HCEC 1CT (cell line): ENCODE measurements at regions not wholly inside any gene's neighbourhood (a gene's known extent, or its start where the extent isn't known, plus 50 kb on each side); places are given as distances from the start of the nearest gene placed in this dataset.
"Not testable (repeated sequence)": the region's sequence is repeated elsewhere in the genome, so short reads cannot be mapped to it uniquely, and the experiment has no call there.

ENCODE experiments used
- DNase-seq: peaks from one replicate; pipeline ENCODE4 v3.0.0-alpha.2; 2017

DNA sequence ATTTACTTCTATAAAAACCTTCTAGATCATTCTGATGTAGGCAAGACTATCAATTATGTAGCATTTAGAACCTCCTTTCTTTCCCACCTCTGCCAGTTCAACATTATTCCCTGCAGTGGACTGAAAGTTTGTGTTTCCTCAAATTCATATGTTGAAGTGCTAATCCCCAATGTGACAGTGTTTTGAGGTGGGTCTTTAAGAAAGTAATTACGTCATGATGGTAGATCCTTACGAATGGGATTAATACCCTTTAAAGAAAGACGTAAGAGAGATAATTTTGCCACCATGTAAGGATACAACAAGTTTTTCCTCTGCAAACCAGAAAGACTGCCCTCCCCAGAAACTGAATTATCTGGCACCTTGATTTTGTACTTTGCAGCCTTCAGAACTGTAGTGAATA is 1489.7 kb upstream of the SEL1L start:
- no peak for DNase-seq

DNA sequence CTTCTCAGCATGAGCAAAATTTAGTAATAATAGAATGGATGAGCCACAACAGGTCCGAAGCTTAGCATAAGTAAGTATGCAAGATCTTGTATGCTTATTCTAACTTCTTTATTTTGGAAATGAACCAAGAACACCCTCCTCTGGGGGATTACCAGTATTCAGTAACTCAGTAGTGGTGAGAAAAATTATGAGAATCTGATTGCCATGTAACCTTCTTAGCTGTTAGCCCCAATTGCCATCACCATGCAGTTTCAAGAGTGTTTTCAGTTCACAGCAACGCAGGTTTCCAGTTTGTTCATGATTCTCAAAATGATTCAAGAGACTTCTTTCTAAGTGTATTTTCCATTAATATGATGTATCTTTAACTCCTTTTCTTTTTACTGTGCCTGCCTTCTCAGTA is 1507.6 kb upstream of the SEL1L start:
- DNase-seq: no peak

DNA sequence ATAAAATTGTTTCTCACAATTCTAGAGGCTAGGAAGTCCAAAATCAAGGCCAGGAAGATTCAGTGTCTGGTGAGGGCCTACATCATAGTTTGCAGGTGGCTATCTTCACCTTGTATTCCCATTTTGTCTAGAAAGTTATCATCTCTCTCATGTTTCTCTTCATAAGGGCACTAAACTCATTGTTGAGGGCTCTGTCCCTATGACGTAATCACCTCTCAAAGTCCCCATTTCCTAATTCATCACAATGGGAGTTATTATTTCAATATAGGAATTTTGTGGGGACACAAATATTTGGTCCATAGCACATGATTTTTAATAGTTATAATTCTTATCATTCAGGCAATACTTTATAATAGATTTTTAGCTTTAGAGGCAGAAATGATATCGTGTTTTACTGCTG is 1509.2 kb upstream of the SEL1L start:
- DNase-seq: no peak

DNA sequence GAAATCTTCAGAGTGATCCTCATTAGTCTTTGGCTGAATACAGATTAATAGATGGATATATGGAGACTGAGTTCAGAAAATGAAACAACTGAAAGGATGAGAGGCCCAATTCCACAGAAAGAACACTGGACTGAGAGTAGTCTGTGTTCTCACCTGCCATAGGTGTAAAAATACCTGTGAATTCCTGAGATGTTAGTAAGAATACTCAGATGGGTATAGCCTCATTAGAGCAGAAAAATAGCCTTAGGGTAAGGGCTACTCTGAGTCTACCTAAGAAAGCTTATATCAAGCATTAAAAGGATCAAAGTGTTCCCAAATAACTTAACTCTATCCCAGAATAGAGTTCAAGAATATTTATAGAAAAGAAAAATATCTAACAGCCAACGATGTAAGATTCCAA is 1510.3 kb upstream of the SEL1L start:
- no peak for DNase-seq

DNA sequence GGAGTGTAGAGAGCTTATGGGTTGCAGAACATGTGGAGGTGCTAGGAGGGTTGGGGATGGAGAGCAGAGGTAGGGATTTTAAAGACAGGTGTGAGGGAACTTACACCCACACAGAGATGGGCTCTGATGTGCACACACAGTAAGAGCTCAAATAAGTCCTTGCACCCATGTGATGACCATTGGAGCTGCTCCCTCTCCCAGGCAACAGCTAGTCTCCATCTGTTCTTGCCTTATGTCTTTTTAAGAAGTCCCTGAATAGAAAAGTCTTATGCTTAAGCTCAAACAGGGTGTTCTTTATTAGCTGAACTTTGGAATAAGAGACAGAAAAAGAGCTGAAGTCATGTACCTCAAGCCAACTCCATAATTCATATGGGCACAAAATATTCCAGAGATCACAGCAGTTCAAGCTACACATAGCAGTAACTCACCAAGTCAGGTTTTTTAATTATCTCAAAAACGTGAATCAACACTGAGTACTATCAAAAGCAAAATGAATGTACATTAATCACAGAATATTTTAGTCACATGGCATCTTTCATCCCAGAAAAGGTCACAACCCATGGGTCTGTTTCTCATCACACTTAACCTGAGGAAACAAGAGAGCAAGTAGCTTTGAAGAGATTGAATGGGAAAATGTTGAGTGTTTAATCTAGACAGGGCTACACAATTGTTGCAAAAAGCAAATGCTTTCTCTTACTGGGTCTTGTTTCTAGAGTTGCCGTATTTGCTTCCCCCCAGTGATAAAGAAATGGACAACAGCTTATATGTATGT is 1513.6 kb upstream of the SEL1L start:
- no peak for DNase-seq

DNA sequence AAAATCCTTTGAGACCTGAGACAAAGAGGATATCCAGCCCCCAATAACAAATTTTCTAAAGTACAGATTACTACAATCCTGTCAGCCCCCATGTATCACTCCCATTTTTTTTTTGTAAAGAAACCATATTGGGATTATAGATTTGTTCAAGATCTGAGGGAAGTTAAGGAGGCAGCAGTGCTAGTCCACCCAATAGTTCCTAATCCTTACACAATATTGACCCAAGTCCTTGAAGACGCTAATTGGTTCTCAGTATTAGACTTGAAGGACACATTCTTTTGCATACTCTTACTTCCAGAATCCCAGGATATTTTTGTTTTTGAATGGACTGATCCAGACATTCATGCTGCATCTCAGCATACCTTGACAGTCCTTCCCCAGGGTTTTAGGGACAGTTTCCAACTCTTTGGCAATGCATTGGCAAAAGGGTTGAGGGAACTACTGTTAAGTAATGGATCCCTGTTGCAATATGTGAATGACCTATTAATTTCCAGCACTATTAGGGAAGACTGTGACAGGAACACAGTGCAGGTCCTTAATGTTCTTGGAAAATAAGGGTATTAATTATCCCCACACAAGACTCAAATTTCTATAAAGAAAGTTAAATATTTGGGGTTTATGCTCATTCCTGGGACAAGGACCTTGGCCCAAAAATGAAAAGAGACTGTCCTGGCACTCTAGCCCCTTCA is 1519.5 kb upstream of the SEL1L start:
- no peak for DNase-seq

DNA sequence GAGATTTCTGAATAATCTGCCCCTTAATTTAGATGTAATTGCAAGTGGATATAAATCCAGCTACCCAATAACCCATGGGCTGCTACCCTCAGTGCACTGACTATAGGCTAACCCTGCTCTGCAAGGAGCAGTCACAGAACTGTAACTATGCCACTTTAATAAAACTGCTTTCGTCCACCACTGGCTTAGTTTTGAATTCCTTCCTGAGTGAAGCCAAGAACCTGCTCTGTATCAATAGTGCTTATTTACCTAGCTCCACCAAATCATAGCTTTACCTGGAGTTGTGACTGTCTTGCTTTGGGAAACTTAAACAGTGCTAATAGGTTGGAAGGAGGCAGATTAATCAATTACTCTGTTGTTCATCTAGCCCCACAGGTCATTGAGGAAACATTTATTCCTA is 1524.4 kb upstream of the SEL1L start:
- no peak for DNase-seq

DNA sequence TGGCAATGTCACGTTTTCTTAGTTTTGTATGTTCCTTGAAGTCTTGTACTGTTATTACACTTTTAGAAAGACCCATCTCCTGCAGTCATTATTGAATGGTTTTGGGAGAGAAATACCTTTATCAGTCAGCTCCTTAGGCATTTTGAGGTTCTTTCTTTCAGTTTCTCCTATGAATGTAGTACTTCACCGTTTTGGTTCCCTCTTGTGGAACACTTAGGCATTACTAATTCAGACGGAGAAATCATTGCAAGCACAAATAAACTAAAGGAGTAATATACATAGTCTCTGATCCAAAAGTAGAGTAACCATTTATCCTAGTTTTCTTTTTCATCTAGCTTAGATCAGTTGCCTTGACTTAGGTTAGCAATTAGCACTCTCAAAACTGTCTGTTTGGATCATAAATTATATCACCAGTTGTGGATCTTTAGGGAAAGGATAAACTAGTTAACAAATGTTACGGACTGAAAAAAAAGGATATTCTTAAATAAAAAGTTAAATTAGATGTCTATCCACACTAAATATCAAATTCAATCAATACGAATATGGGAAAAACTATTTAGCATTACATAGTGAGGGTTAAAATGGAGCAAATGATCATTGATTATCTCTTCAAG is 1538.3 kb upstream of the SEL1L start:
- peak; percentile 1 for DNase-seq

DNA sequence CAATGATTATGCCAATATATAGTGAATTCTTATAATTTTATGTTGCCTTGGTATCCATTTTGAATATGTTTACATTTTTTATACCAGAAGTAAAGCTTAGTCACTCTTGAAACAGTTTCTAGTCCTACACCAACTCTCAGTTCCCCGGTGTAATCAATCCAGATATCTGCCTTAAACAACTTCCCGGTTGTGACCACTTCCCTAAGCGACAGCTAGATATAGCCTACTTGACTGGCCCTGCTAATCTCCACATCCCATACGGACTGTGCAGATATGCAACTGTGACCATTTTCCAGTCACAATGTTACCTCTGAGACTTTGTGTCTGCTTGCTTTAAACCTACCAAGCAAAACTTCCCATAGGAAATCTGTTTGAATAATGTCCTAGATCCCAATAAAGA is 1551.5 kb upstream of the SEL1L start:
- DNase-seq: no peak

DNA sequence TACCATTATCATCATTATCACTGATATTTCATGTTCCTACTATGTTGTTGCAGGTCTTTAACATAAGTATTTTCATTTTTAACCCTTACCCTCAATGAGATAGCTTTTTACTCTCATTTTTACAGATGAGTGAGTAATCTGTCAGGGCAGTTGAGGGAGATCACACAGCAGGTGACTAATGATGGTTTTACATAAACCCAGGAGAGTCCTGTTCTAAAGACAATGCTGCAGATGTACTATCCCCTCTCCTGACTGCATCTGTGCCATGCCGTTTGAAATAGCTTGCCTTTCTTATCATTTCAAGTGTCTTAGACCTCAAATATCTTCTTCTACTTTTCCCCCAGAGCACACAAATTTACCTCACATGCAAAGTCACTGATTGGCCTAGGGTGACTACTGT is 1552.1 kb upstream of the SEL1L start:
- DNase-seq: no peak

DNA sequence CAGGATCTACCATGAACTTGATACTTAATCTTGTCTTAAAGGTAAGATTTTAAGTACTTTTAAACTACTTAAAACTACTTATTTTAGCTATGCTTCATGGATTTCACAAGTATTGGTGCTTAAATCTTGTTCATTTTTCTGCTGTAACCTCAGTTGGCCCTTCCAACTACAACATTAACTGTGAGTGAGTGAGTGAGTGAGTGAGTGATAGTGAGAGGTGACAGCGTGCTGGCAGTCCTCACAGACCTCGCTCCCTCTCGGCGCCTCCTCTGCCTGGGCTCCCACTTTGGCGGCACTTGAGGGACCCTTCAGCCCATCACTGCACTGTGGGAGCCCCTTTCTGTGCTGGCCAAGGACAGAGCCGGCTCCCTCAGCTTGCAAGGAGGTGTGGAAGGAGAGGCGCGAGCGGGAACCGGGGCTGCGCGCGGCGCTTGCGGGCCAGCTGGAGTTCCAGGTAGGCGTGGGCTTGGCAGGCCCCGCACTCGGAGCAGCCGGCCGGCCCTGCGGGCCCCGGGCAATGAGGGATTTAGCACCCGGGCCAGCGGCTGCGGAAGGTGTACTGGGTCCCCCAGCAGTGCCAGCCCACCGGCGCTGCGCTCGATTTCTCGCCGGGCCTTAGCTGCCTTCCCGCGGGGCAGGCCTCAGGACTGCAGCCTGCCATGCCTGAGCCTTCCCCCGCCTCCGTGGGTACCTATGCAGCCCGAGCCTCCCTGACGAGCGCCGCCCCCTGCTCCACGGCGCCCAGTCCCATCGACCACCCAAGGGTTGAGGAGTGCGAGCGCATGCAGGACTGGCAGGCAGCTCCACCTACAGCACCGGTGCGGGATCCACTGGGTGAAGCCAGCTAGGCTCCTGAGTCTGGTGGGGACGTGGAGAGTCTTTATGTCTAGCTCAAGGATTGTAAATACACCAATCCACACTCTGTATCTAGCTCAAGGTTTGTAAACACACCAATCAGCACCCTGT is 1558.6 kb upstream of the SEL1L start:
- not testable (repeated sequence) for DNase-seq

DNA sequence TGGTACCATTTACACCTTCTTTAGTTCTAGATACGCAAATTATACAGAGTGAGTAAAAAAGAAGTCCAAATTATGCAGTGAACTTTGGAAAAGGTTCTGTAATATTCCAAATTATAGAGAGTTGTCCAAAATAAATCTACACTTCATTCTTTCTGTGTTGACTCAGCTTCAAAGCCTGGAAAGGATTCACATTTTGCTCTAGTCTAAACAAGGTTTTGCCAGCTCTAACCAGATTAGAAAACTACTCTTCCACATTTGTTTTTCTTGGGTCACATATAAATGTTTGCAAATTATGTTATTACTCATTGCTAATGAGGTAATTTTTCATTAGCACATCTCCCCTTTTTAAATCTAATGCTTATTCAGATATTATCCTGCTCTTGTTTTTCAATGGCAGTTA is 1562.4 kb upstream of the SEL1L start:
- DNase-seq: no peak

DNA sequence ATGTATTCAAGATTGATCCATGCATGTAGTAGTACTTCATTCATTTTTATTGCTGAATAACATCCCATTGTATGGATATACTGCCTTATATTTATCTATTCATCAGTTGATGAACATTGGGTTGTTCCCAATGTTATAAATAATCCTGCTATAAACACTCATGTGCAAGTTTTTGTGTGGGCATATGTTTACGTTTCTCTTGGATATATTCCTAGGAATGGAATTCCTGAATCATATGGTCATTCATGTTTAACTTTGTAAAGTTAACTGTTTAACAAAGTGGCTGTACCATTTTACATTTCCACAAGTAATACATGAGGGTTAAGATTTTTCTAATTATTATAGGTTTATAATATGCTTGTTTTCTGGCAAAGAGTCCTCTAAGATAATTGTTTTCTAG is 1568.2 kb upstream of the SEL1L start:
- DNase-seq: no peak

DNA sequence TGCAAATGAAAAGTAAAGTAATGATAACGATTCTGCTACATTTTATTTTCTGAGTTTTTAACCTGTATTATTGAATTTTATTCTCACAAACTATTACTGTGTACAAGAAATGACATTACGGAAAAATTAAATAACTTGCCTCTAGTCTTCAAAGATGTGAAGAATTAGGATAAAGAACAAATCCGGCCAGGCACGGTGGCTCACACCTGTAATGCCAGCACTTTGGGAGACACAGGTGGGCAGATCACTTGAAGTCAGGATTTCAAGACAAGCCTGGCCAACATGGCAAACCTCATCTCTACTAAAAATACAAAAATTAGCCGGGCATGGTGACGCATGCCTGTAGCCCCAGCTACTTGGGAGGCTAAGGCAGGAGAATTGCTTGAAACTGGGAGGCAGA is 1584.4 kb upstream of the SEL1L start:
- DNase-seq: no peak

DNA sequence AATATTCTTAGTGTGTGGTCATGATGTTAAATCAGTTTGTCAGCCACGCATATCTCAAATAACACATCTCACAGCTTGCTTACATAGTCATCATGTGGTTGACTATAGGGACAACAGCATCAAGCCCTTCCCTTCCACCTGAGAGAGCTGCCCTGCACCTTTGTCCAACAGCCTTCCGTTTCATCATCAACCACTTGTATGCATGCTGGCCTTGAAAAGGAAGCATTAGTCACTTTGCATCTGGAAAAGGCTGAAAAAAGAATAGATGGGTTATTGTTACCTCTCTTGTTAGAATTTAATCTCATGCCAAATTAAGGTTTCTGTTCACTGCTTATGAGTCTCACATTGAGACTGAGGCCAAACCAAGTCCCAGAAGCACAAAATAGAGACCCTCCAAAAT is 1586.5 kb upstream of the SEL1L start:
- DNase-seq: no peak

DNA sequence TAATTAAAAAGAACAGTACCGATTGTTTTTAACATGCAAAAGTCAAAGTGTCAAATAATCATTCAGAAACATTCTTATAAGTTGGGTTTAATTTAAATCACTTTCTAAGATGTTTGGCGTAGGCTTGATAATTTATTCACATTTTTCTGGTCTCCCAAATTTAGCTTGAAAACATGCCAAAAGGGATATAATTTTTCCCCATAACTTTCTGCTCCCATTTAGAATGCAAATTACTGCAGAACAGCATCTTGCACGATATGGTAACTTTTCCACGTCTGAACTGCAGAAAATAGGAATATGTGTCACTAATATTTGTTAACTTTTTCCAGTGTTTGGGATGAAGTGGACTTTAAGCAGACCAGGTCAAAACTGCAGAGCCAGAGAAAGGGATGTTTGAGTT is 1592.4 kb upstream of the SEL1L start:
- DNase-seq: no peak

DNA sequence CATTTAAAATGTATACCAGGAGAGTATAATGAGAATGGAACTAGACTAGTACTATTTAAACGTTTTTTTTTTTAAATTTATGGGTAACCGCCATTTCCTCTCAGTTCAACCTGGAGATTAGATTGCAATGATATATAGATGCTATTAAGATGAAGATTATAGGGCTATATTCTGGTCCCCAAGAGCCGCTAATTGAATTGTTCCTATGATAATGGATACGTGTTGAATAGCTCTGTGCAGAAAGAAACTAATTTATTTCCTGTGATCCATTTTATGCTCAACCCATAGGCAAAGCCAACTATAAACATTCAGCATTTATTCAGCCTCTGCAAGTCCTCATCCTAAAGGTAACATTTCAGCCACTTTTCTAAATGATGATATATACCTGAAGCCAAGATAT is 1595.1 kb upstream of the SEL1L start:
- no peak for DNase-seq

DNA sequence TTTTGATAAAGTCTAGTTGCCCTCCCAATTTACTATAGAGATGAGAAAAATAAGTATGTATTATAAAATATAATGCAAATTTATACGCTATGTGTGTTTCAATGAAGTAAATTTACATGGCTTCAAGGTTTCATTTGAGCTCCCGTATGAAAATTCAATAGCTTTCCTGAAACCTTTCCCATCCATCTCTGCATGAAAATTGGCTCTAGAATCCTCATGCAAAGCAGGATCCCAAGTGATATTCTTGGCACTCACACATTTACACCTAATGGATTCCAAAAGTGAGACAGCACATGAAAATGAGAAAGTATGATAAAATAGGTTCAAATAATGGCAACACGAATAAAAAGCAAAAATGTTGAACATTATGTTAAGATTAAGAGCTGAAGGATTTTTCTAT is 1595.8 kb upstream of the SEL1L start:
- no peak for DNase-seq

DNA sequence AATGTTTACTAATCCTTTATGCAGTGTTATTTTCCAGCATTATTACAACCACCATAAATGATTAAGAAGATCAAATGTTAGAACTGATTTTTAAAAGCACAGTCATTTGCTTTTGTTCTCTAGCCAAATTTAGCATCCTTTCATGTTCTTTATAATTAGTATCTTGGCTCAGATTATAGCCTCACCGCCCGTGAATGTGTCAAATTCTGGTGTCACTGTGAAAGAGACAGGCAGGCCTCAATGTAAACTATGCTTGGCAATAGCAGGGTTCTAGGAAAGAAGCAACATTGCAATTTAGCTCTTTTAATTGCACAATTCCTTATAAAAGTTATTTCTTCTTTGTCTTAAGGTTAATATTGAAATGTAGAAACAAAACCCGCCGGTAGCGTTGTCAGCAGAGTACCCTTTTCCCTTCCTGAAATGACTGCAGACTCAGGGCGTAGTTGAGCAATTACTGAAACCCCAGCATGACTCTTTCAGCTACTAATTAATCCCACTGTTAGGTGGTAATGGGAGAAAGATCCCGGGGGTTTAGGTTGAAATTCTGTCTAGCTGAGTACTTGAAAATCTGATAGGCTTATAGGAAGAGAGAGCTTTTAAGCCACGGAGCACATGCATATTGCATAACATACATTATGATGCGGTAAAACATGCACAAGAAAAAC is 1600.5 kb upstream of the SEL1L start:
- no peak for DNase-seq

DNA sequence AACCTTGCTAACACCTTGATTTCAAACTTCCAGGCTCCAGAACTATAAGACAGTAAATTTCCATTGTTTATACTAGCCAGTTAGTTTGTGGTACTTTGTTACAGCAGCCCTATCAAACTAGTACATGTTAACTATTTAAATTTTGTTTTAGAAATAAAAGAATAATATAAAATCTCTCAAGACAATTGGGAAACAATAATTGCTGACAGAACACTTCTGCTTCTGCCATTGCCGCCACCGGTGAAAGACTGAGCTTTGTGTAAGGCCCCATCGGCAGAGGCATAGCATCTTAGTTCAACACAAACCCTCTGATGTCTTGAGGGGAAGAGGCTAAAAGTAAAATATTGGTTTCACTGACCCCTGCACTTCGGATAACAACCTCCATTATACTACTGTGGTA is 1607.1 kb upstream of the SEL1L start:
- DNase-seq: no peak

DNA sequence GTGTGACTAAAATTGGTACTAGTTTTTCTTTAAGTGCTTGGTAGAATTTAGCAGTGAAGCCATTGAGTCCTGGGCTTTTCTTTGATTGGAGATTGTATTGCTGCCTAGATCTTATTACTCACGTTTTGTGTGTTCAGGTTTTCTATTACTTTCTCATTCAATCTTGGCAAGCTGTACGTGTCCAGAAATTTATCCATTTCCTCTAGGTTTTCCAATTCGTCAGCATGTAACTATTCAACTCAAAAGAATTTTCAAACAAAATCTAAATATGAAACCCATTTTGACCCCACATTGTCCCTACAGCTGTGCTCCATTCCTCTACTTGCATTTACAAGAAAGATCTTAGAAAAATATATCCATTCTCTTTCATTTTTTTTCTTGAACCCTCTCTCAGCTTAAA is 1613.4 kb upstream of the SEL1L start:
- no peak for DNase-seq

DNA sequence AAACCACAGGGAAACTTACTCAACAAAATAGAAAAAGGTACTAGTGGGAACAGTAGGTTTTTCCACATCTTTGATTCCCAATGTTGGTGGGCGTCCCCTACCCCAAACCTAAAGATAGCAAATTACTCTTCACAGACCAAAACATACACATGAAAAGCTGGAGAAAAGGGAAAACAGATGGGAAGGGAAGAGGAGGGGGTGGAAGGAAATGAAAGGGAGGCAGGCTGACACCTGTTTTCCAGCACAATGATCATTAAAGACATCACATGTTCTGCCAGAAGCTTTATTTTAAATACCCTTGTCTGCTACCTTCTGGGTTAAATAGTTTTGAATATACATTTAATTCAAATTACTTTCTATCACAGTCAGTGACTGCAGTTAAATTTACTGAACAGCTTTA is 1617.9 kb upstream of the SEL1L start:
- DNase-seq: no peak

DNA sequence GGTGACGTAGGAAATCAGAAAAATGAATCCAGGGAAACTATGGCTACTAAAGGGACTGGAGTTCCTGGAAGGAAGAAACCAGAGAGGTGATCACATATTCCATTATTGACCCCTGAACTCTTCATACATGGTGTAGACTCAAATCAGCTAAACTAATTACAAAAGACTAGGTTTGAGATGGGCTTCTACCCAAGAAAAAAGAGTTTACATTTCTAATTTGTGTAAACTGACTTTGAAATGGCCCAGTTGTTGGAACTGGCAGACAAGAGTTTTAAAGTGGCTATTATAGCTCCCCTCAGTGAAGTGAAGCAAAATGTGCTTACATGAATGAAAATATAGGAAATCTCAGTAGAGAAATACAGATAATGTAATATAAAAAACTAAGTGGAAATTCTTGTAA is 1619.4 kb upstream of the SEL1L start:
- DNase-seq: no peak
